Amniotic epithelial cell (primary cell): ENCODE measurements at regions not wholly inside any gene's neighbourhood (a gene's known extent, or its start where the extent isn't known, plus 50 kb on each side); places are given as distances from the start of the nearest gene placed in this dataset.

Source experiments
- DNase-seq: peaks from one replicate; pipeline ENCODE4 v3.0.0-alpha.2; 2010; ENCODE audit warnings: low read depth

DNA sequence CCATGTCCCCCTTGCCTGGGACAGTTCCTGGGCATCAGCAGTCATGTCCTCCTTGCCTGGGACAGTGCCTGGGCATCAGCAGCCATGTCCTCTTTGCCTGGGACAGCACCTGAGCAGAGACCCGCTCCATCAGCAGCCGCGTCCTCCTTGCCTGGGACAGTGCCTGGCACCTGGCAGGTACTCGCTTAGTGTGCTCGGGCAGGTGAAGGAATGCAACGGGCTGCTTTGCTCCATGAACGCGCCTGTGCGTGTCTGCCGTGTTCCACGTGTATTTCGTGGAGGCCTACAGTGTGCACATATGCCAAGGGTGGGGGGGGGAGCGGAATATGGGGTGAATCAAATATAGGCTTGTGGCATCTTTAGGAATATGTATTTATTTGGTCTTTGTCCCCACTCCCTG lies 1490.7 kb downstream of the TBC1D22A start:
- DNase-seq = no peak

DNA sequence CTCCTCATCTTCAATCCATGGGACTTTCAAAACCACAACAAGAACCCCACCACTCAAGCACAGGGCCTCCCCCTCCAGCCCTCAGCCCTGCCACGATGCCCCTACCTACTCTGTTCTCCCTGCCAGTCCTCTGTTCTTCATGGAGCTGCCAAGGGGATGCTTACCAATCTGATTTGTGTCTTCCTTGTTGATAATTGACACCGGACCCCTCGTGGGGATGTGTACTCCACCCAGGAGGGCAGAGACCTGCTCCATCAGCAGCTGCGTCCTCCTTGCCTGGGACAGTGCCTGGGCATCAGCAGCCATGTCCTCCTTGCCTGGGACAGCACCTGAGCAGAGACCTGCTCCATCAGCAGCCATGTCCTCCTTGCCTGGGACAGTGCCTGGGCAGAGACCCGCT lies 1489.2 kb downstream of the TBC1D22A start:
- no peak for DNase-seq

DNA sequence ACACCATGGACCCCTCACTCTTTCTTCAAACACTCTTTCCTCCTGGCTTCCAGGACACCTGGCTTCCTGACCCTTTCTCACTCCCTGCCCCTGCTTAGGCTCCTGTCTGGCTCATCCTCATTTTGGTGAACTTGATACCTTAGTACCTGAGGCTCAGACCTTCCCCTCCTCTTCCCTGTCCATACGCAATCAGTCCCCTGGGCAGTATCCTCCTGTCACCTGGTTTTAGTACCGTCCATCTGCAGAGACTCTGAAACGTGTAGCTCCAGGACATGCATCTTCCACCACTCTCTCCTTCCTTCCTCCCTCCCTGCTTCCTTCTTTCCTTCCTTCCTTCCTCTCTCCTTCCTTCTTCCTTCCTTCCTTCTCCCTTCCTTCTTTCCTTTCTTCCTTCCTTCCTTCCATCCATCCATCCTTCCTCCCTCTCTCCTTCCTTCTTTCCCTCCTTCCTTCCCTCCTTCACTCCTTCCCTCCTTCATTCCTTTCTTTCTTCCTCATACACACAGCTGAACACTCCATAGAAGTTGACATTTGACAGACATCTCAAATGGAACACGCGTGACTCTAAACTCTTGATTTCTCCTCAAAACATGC lies 1488.6 kb downstream of the TBC1D22A start:
- DNase-seq = no peak

DNA sequence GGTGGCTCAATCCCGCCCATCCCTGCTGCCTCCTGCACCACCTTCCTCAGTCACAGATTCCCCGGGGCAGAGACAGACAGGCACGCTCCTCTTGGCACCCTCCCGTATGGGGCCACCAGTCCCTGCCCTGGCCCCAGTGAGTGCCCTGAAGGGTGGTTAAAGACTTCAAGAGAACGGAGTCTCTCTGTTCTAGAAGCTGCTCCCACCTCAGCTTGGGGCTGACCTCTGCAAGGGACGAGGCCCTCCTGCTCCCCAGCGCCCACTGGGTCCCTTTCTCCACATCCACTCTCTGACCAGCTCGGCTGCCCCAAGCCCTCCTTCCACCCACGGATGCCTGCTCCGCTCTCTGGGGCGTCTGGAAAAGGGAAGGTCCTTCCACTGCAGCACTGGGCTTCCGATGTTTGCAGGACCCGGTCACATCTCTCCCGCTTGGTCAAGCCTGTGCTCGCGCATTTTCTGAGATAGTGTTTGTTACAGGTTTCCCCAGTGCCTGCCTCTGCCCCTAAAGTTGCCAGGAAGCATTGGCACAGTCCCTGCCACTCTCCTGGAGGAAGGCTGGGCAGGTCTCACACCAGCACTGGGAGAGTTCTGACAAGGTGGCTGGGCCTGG lies 1487.9 kb downstream of the TBC1D22A start:
- no peak for DNase-seq

DNA sequence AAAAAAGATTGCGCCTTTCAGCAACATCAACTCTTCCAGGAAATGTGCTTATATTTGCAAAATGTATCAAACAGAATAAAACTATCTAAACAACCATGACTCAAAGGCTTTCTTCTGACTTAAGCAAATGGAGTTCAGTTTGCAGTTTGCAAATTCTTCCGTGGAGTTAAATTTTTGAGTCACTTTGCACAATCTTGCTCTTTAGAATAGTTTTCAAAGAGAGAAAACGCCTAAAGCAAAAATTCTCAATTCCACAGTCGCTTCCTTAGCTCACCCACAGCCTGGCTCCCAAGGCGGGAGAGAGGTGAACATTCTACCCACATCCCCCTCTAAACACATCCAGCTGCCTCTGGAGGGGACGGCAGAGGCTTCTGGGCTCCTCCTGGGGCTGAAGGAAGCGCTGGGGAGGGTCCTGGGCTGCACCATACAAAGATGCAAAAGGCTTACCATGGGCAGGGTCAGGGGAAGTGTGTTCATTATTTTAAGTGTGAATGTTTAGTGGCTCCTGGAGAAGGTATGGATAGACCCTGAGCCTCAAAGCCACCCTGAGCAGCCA lies 1487.3 kb downstream of the TBC1D22A start:
- DNase-seq = no peak

DNA sequence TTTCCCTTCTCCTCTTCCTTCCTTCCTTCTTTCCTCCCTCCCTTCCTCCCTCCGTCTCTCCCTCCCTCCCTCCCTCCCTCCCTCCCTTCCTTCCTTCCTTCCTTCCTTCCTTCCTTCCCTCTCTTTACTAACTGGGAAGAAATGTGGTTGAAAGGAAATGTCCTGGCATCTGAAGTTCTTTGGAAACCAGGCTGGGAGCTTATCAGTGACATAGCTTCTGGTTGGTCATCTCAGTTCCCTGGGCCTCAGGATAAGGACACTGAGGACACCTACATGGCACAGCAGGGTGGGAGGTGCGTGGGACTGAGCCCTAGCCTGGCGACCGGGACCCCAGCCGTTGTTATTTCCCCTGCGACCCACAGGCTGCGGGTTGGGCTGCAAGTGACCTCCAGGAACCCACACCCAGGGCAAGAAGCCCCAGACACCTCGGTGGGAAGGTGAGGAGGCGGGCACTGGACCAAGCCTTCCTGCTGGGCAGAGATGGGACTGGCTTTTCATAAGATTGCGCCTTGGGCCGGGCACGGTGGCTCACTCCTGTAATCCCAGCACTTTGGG lies 1486.5 kb downstream of the TBC1D22A start:
- no peak for DNase-seq

DNA sequence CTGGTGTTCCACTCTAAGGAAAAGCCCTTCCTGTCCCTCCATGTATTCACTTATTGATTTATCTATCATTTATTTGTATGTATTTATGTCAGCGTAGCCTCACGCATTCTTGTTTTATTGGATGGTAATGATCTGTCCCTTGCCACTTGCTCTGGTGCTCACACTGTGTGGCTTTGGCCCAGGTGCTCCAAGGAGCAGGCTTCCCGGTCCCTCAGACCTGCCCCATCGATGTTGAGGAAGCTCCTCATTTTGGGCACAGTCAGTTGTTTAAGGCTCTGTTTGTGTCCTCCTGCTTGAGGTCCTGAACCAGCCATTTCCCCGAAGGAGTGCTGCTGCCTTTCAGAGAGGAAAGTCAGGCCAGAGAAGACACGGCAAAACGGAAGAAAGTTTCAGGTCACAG lies 1485.4 kb downstream of the TBC1D22A start:
- DNase-seq = no peak

DNA sequence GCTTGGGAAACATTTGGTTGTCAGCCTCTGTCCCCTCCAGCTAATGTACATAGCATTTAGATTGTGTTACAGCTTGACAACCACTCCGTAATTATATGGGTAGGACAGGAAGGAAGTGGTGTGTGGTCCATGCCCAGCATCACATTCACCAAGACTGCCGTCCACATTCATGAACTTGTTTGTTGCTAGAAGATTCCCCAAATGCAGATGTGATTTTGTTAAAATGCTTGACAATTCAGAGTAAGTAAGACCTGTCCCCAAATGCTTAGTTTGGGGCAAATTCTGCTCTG lies 1482.7 kb downstream of the TBC1D22A start:
- no peak for DNase-seq

DNA sequence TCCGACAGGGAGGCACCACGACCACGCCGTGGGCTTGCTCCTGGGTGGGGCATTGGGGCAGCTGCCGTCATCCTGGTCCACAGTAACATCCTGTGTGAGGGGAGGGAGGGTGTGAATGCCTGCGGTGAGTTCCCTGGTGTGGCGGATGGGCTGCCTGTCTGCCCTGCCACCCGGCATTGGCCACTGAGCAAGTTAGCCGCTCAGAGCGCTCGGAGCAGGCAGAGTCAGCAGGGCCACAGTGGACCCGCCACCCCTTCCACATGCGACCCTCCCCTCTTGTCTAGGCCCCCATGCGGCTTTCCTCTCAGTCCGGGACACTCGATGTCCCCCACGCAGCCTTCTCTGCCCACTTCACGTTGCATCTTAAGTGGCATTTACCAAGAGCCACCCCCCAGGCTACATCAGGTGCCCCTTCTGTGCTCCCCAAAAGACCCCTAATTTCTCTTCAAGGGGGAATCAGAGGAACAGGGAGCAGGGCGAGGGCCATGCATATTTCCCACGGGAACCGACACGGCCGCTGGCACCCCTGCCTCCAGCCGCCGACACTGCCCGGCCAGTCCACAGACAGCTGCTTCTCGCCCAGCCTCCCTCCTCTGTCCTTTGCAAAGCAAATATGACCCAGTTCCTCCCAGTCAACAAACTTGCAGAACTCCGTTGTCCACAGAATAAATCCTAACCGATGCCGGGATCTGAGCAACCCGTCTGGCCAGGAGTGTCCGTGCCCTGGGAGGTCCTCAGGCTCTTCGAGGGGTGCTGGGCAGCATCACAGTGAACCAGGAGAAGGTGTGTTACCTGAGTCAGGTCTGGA lies 1482.1 kb downstream of the TBC1D22A start:
- DNase-seq = no peak

DNA sequence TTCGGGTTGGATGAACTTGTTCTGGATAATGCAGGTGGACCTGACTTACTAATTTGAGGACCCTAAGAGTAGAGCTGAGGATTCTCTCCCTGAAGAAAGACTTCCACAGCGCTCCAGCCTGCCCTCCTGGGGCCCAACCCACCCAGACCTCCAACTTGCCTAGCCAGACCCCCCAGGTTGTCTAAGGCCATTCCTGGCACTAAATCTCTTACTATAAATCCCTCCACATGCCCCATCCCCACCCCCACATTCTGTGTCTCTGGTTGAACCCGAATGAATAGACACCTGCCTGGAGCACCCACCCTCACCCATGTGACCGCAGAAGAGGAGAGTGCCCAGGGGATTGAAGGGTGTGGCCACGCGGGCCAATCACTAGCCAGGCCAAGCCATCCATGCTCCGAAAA lies 1480.0 kb downstream of the TBC1D22A start:
- DNase-seq = no peak

DNA sequence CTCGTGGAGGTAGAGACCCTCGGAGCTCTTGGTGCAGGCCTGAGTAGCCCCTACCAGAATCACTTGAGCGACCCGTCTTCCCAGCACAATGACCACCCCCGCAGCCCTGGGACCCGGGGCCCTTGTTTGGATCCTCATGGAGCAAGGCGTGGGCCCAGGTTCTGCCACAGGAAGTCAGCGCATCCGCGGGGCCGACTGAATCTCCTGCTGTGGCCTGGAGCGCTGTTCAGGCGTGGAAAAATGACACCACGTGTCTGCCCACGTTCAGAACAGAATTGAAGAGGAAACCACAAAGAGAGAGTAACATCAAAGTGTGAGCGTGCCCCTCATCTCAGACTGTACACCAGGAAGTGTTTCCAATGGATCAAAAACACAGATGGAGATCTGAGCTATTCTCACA lies 1479.2 kb downstream of the TBC1D22A start:
- no peak for DNase-seq

DNA sequence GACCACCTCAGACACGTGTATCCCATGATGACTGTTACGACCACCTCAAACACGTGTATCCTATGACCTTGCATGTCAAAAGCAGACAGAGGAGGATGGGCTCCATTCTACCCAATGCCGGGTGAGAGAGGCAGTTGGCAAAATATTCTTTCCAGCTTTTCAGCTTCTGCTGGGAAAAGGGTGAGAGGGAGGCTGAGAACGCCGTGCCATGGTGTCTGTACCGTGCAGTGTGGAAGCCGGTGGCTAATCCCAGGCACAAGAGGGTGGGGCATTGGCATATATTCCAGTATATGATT lies 1478.4 kb downstream of the TBC1D22A start:
- no peak for DNase-seq

DNA sequence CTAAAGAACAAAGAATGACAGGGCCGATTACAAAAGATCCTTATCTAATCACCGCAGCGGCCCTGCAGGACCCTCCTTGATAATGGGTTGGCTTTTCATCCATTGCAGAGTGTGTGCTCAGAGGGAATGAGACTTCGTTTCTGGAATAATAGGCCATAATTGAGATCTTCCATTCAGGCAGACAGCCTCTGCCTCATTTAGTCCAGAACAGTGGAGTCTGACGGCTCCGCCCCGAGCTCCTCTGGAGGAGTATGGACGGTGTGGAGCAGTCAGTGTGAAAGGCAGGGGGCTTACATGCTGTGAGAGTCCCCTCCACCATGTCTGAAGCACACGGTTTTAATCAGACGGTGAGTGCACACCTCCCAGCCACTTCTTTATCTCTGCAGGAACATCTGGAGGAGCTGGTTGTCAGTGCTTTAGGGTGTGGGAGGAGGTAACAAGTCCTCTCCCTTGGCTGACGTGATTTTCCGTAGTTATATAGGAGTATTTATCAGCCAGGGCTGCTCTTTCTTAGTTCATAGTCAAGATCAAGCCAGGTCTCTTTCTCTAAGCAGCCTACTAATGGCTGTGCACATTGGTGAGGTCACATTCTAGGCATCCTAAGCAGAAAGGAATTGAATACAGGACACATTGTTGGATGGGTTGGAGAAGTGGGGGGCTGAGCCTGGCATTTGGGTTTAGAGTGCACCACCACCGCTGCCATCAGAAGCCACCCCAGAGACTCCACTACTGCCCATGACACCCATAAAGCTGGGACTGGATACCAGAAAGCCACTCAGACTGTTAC lies 1477.9 kb downstream of the TBC1D22A start:
- DNase-seq = no peak

DNA sequence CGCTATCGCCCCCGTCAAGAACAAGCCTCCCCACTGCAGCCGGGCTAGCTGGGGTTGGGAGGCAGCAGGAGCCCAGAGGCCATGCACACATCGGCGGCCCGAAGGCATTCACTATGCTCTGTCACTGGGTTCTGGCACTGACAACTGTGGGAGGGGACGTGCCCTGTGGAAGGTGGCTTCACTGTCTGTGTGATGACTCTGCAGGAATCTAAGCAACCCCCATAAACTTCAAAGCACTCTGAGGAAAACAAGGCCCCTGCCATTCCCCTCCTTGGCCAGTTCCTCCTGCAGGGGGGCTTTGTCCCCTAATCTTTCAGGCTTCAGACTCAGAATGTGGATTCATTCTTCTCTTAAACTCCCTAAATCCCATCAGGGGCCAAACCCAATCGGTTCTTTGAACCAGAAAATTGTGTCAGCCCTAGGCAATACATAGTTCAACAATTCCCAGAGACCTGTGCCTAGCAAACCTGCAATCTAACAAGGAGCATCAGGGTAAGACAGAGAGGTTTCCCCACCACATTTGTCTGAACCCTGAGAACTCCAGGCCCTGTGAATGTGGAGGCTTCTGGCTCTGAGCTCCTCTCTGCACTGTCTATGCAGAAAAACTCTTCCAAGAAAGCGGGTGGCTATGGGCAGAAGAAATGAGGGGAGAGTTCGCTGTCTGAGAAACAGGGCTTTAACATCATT lies 1477.2 kb downstream of the TBC1D22A start:
- no peak for DNase-seq

DNA sequence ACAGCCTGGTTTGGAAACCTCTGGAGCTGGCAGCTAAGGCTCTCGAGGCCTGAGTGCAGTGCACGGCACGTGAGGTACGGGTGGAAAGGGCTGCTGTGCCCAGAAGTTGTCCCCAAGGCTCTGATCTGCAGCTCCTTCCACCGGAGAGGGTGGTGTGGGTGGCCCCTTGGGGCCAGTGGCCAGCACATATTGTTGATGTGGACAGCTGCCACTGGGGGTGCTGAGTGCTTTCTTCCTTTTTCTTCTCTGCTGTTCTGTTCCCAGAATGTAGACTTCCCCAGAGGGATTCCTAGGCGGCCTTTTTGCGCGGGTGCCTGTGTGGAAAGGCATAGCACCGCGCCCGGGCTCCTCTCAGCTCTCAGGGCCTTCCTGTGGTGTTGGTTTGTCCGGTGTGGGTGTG lies 1476.5 kb downstream of the TBC1D22A start:
- DNase-seq = no peak

DNA sequence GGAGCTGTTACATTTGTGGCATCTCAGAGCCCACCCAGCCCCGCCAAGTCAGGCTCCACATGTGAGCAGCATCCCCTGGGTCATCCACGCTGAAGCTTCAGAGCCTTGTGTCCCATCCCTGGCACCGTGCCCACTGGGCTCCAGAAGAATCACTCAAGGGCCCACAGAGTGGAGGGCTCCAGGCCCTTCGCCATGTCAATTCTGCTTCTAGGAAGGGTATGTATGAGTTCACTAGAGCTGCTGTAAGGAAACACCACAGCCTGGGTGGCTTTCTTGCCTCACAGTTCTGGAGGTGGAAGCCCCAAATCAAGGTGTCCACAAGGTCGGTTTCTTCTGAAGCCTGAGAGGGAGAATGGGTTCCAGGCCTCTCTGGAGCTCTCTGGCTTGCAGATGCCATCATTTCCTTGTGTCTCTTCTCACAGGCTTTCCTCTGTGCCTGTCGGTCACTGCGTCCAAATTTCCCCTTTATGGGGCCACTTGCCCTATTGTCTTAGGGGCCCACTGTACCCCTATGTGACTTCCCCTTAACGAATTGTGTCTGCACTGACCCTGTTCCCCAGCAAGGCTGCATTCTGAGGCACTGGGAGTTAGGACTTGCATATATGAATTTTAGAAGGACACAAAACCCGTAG lies 1476.0 kb downstream of the TBC1D22A start:
- no peak for DNase-seq

DNA sequence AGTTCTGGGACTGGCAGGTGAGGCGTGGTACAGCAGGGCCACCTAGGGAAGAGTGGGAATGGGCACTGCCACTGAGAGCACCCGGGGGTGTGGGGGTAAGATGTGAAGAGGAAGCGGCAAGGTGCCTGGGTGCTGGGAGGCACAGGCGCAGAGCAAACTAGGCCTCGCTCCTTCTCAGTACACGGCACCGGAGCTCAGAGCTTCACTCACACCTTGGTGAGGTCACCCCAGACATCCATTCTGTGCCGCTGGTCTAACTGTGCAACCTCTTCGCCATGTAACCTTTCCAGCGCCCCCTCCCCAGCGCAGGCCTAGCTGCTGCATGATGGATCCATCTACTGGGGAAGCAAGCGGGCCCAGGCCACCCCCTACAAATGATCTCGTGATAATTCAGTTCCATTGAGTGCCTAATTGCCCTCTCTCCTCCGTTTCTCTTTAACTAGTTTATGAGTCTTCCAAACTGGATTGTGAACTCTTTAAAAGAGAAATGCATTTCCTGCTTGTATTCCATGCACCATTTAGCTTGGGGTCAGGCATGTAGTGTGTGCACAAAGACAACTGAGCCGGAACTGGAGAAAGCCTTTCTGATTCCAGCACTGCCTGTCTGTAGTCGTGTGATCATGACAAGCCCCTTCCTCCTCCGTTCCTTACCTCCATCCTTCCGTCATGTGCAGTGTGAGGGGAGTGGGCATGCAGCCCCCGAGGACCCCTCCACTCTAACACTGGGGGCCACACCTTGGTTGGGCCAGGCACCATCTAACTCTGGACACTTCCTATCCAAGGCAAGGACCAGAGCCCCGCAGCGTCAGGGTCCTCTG lies 1475.2 kb downstream of the TBC1D22A start:
- no peak for DNase-seq

DNA sequence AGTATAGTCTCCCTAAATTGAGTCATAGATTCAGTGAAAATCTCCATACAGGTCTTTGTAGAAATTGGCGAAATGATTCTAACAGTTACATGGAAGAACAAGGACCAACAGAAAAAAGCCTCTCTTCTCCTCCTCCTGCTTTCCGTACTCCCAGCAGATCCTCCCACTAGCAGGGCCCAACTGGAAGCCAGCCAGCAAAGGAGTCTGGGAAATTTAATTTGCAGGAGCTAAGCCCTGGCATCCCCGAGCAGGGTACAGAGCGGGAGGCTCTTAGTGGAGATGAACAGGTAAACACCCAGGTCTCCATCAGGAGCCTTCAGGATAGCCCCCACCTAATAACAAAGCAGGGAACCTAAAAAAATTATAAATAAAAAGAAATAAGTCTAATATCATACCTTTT lies 1473.8 kb downstream of the TBC1D22A start:
- DNase-seq = no peak

DNA sequence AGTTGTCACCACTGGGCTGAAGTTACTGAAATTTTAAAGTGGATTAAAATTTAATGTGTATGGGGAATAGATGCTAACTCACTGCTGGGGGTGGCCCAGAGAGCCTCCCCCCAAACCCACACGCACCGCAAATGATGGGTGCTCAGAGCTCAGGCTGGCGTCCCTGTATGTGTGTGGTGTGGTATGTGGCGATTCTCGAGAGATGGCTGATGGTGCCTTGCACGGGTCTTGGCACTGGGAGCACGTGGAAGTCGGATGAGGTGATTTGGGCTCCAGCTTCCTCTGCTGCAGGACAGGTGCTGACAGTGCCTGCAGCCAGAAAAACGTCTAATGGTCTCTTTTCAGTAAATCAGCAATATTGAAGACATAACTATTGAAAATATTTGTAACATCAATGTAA lies 1473.3 kb downstream of the TBC1D22A start:
- DNase-seq = no peak

DNA sequence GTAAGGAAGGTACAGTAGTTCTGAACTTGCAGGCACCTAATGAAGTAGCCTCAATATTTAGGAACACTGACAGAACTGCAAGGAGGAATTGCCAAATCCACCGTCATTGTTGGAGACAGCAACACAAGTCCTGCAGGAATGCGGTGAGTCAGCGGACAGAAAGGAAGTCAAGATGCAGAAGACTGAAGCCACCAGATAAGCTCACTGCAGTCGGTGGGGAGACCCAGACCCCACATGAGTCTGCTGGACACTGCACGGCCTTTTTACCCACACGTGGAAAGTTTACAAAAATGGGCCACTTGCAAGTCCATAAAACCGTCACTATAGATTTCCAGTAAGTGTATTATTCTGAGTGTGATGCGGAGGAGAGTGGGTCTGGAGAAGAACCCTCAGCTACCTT lies 1471.6 kb downstream of the TBC1D22A start:
- no peak for DNase-seq

DNA sequence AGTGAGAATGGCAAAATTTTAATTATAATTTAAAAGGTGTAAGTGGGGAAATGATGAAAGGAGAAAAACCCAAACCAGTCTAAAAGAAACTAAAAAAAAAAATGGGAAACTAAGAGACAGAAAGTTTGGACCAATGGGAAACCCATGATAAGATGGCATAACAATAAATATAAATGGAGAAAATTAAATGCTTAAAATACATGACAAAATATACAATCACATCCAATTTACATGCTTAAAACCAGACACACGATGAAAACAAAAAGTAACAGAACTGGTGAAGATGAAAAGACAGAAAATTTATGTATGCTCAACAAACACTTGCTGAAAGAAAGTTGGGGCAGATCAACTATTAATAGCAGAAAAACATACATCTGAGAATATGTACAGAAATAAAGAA lies 1471.1 kb downstream of the TBC1D22A start:
- DNase-seq = no peak
